ENCODE measurements at regions not wholly inside any gene's neighbourhood (a gene's known extent, or its start where the extent isn't known, plus 50 kb on each side); places are given as distances from the start of the nearest gene placed in this dataset.

DNA sequence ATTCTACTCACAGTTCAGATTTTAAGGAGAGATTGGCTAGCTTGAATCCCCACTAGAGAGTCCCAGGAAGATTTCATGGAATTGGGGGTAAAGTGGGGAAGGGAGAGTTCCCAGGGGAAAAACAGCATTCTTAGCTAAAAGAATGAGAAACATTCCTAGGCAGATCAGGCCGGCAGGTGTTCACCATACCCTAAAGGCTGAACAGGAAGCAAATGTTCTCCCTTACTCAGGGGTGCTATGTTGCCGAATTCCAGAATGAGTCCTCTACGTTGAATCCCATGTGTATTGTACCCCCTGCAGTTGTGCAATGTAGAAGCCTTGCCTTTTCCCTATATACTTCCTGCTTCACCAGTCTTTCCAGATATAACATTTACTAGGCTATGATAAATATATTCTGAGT lies 135.2 kb upstream of the NCAM1 start:
- TF ChIP-seq, protein P1, sequence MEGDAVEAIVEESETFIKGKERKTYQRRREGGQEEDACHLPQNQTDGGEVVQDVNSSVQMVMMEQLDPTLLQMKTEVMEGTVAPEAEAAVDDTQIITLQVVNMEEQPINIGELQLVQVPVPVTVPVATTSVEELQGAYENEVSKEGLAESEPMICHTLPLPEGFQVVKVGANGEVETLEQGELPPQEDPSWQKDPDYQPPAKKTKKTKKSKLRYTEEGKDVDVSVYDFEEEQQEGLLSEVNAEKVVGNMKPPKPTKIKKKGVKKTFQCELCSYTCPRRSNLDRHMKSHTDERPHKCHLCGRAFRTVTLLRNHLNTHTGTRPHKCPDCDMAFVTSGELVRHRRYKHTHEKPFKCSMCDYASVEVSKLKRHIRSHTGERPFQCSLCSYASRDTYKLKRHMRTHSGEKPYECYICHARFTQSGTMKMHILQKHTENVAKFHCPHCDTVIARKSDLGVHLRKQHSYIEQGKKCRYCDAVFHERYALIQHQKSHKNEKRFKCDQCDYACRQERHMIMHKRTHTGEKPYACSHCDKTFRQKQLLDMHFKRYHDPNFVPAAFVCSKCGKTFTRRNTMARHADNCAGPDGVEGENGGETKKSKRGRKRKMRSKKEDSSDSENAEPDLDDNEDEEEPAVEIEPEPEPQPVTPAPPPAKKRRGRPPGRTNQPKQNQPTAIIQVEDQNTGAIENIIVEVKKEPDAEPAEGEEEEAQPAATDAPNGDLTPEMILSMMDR (IDR thresholded peaks at IDR 0.05; ENCODE audit: insufficient read depth, low read length, poor library complexity, severe bottlenecking) = no peak
- no peaks in the 10 kb centered on the region for H3K27me3 ChIP-seq (ENCODE audit: control insufficient read depth, insufficient read depth, low read length)
- no peak for DNase-seq (ENCODE audit: low read depth)
- H3K4me3 ChIP-seq (ENCODE audit: low read depth, low read length) = no peak overlapping the region
- no peaks in the 10 kb centered on the region for H3K36me3 ChIP-seq (ENCODE audit: control insufficient read depth, insufficient read depth, low read length)

DNA sequence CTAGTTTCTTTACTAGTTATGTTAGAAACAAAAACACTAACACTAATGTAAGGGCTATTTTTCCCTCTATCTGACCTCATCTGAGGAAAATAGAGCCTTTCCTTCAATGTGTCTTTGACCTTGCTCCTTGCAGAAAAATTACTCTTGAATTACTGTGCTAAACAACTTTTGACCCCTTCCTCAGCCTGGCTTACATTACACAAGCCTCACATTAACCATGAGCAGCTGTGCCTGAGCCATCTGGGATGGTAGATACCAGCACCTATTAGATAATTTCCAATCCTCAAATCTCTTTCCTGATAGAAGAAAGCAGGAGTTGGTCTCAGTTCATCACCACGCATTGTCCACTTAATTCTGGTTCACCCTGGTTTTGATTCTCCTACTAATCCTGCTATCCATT lies 134.4 kb upstream of the NCAM1 start:
- TF ChIP-seq, protein P1 (IDR thresholded peaks at IDR 0.05; ENCODE audit: insufficient read depth, low read length, poor library complexity, severe bottlenecking) = no peak
- no peaks in the 10 kb centered on the region for H3K36me3 ChIP-seq (ENCODE audit: control insufficient read depth, insufficient read depth, low read length)
- no peak overlapping the region for H3K4me3 ChIP-seq (ENCODE audit: low read depth, low read length)
- H3K27me3 ChIP-seq (ENCODE audit: control insufficient read depth, insufficient read depth, low read length) = no peaks in the 10 kb centered on the region
- DNase-seq (ENCODE audit: low read depth) = no peak

DNA sequence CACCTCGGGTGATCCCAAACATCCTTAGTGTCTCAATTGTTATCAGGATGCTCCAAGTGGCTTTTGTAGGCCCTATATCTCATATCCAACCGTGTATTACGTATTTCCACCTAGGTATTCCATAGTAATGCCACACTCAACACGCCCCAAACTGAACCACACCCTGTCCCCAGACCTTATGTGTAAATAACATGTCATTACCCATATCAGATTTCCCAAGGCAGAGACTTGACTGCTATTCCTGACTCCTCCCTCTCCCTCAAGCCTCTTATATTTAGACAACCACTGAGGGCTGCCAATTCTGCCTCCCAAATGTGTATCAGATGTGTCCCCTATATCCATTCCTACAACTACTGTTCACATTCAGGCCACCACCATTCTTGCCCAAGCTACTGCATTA lies 132.8 kb upstream of the NCAM1 start:
- no peak for DNase-seq (ENCODE audit: low read depth)
- Histone ChIP-seq H3K27me3 (ENCODE audit: control insufficient read depth, insufficient read depth, low read length) (no peaks in the 10 kb centered on the region), H3K36me3 (ENCODE audit: control insufficient read depth, insufficient read depth, low read length) (no peaks in the 10 kb centered on the region), H3K4me3 (ENCODE audit: low read depth, low read length) (no peak overlapping the region)
- TF ChIP-seq, protein P1 (IDR thresholded peaks at IDR 0.05; ENCODE audit: insufficient read depth, low read length, poor library complexity, severe bottlenecking) = no peak

DNA sequence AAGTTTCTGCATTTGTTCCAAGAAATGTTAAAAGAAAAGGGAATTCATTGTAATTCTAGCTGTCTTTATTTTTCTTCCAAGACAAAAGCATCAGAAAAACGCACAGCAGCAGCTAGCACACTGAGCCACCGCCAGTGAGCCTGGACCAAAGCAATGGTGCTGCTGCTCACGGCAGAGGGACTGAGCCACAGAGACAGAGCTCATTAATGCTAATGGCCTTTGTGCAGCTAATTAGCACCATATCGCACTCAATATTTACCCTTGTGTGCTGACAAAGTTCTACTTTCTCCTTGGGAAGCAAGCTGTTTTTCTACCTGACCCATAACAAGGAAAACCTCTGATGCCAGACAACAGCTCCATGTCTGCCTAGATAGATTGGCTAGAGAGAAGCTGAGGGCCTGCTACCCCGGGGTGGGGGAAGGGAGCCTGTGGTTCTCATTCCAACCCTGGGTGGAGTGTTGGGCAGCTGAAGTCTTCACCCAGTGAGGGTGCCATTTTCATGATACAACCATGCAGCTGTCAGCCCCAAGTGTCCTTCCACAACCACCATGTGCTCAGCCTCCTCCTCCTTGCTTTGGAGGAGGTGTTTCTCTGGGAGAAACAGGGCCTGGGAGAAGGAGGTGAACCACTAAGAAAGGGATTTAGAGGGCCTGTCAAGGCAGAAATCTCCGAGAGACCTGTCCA lies 131.1 kb upstream of the NCAM1 start:
- TF ChIP-seq, protein P1 (IDR thresholded peaks at IDR 0.05; ENCODE audit: insufficient read depth, low read length, poor library complexity, severe bottlenecking) = no peak
- H3K36me3 ChIP-seq (ENCODE audit: control insufficient read depth, insufficient read depth, low read length) = no peaks in the 10 kb centered on the region
- no peak overlapping the region for H3K4me3 ChIP-seq (ENCODE audit: low read depth, low read length)
- no peaks in the 10 kb centered on the region for H3K27me3 ChIP-seq (ENCODE audit: control insufficient read depth, insufficient read depth, low read length)
- DNase-seq (ENCODE audit: low read depth) = no peak

DNA sequence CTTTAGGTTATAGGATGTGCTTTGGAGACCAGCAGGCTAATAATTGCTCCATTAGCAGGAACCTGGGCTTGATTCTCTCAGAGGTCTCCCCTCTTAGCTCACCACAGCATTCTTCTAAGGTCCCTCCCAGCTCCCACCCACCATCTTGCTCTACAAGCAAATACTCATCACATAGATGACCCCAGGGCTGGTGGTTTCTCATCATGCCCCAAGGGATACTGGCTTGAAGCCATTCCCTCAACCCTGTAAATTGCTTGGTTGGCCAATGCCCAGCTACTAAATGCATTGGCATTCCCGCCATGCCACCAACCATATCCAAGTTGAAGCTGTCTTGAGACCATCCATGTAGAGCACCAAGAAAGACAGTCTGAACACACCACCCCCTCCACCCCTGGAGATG lies 130.2 kb upstream of the NCAM1 start:
- Histone ChIP-seq H3K27me3 (ENCODE audit: control insufficient read depth, insufficient read depth, low read length) (no peaks in the 10 kb centered on the region), H3K36me3 (ENCODE audit: control insufficient read depth, insufficient read depth, low read length) (no peaks in the 10 kb centered on the region), H3K4me3 (ENCODE audit: low read depth, low read length) (no peak overlapping the region)
- DNase-seq (ENCODE audit: low read depth) = no peak
- TF ChIP-seq, protein P1 (IDR thresholded peaks at IDR 0.05; ENCODE audit: insufficient read depth, low read length, poor library complexity, severe bottlenecking) = no peak
